NCI-H1436 treated with DMSO at 0.1 percent for 48 hours (cell line): ENCODE measurements at regions not wholly inside any gene's neighbourhood (a gene's known extent, or its start where the extent isn't known, plus 50 kb on each side); places are given as distances from the start of the nearest gene placed in this dataset.
A peak's percentile ranks its signal among the peaks of the same experiment; 100 is the strongest.

Experiments
- DNase-seq: peaks from one replicate; lab custom pipeline; 2025; lab: John Stamatoyannopoulos, UW

DNA sequence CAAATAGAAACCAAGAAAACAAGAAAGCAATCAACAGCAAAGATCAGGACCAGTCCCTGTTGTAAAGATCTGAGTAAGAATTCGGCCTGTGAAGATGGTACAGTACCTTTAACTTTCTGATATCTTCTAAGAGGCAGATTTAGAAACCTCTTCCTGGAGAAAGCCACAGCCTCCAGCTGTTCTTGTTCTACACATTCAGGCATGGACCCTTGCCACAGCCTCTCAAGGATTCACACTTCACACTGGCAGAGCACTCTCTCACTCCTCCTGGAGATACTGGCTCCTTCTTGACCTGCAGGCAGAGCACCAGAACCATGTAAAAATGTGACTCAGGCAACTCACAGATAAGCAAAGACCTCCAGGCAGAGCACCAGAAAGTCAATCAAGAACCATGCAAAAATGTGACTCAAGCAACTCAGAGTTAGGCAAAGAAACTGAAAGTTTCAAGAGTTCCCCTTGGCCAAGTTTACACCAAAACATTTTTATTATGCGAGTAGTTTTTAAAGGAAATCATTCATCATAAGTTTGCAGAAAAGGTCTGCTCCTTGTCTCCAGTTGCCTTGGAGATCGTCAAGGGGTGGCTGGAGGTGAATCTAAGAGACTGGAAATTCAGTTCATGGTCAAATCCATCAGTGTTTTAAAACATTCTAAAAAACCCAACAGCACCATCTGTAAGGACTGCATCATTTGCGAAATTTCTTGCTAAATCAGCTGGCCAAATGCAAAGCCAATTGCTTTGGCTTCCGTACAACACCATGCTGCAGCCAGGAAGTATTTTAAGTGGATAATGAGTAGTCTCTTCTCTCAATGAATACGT lies 119.3 kb upstream of the MDM1 start:
- DNase-seq, result peak; percentile 43

DNA sequence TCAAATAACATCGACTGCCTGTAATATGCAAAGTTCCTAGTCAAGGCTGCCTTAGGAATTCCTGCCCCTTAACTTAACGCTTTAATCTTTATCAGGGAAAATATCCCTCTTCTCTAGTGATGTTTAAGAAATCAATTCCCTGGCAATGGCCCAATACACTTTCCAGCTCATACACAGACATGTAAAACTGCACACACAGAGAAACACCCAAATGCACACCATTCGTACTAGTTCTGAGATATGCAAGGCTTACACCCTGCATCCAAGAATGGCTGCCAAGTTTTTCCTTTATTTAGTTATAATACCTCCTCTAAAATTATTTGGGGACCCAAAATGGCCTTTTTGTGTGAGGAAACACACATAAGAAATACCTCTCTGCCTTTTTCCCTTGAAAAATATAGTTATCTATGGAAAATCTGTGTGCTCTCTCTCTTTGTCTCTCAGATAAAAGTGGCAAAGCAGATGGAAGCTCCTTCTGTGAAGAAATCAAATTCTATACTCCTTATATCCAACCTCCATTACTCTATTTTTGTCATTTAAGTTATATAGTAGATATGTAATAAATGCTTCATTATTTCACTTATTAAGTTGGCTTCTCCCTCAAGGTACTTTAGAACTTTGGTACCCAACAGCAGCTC lies 120.0 kb upstream of the MDM1 start:
- DNase-seq, result no peak

- DNase-seq, result no peak
Measured at GRCh38 chr12:68453278-68453677, 121.1 kb upstream of the MDM1 start.

DNA sequence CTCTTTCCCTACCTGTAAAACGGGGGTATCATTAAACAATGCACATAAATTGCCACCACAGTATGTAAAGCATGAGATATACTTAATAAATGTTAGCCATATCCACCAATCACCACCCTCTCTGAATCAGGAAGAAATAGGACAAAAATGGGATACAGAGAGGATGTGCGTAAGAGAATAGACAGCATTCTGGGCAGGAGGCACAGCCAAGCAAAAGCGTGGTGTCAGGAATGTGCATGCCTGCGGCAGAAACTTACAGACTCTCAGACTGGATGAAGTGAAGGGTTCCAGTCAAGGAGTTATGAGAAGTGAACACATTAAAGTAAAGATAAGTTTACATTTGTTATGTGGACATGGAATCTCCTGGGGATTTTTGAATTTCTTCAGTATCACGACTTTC lies 121.7 kb upstream of the MDM1 start:
- DNase-seq, result no peak

GRCh38 chr12:68454892-68455291 lies 122.7 kb upstream of the MDM1 start:
- peak; percentile 23 for DNase-seq

DNA sequence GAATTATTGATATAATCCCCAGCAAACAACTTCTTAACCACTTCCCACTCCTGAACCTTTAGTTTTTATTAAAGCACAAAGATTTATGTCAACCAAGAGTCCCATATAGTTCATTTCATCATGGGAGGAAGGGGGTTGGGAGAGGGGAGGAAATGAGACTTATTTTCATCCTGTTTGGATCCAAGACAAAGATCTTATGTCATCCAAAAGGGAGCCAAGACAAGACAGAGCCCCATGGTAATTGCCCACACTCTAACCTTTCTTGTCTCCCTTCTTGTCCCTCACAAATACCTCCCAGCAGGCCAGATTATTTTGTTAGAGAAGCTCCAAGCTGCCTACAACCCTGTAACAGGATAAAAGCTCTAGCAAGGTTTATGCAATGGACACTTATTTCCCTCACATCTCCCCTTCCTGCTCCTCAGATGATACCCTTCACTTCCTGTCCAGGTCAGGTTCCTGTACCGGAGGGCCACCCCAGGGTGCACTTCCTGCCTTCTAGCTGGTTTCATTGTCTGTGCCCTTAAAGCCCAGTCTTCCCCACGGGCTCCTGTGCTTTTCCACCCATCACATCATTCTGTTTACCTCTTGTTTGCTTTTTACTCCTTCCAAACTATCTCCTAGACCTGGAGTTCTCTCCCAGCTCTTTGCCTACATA lies 123.7 kb upstream of the MDM1 start:
- DNase-seq, result no peak

DNA sequence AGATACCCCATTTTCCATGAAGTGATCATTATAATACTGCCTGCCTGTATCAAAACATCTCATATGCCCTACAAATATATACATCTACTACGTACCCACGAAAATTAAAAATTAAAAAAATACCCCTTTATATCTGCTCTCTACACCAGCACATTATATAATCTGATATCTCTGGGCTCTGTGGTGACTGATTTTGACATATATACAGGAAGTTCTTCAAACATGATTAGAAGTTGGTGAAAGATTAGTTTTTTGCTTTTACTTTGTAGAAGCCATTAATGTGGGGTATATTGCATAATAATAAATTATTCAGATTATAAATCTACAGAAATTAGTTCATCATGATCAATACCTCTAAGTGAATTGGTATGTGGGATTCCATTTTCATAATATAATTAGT lies 126.7 kb upstream of the MDM1 start:
- no peak for DNase-seq

- DNase-seq, result no peak
Measured at GRCh38 chr12:68460236-68460635, 128.1 kb upstream of the MDM1 start.

- no peak for DNase-seq
Measured at GRCh38 chr12:68461645-68462044, 129.5 kb upstream of the MDM1 start.

- no peak for DNase-seq
Measured at GRCh38 chr12:68462803-68463202, 130.6 kb upstream of the MDM1 start.

- DNase-seq, result no peak
Measured at GRCh38 chr12:68465227-68465626, 133.1 kb upstream of the MDM1 start.

DNA sequence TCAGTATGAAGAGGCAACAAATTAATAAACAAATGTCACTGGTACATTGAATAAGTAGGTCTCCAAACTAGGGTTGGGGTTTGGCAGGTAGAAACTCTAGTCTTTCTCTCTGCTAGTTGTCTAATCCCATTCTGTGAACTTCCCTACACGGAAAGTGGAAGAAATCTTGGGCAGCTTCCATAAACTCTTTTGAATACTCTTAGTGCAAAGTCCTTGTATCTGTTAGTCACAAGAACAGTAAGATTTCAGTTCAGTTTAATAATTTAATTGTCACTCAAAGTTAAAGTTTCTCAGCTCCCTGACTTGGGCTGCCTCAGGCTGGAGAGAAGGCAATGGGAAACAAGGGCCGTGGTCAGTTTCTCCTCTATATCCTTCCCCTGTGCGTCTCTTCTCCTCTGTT lies 135.4 kb upstream of the MDM1 start:
- no peak for DNase-seq

DNA sequence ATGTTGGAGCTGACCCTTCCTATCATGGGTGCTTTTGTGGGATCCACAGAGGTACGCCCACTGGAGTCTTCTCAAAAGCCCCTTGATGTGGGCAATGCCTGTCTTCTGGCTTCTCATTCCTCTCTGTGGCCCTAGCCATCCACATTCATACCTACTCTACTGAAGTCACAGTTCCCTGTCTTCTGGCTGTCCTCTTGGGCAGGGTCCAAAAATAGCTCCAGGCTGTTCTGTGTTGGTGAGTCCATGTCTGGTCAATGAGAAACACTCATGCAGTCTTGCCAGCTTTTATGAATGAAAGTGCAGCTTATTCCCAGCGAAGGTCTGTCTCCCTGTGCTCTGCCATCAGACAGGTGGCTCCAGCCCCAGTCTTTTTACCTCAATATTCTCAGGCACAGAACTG lies 135.9 kb upstream of the MDM1 start:
- DNase-seq, result no peak

DNA sequence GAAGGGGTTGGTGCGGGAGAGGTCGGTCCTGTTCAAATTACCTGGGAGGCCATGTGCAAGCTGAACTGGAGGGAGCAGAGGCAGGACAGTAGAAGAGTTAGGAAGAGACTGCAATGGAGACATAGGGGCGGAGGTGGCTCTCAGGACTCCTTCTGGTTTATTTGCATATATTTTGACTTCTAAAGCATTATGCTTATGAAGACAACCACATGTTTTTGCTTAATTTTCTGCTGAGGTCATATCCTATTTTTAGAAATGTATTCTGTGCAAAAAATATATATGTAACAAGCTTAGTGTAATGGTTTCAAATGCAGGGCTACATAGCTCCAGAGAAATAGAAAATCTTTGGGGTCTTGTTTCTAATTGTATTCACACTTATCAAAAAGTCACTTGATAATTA lies 137.0 kb upstream of the MDM1 start:
- no peak for DNase-seq

DNA sequence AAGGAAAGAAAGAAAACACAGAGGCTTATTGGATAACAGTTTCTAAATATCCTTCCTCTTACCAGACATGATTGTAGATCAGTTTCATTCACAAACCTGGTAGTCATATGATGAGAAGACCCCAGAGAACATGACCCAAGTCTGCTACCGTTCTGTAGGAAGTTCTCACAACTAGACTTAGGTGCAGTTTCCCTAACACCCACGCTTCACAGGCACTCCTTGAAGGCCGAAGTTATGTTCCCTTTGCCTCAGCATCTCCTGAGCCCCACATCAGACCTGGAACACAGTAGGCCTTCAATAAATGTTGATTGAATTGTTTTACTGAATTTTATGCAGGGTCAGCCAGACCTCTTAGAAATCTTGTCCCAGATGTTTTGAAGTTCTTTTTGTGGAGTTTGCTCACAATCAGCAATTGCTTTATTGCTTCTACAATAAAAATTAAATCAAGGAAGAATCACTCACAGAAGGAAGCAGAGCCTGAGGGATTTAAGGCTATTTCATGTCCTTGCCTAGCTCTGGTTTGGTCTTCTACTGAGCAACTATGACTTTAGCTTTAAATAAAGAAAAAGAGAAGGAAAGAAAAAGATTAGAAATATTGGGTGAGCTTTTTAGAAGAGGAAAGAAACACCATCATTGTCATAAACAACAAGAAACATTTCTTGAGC lies 138.6 kb upstream of the MDM1 start:
- DNase-seq, result no peak

DNA sequence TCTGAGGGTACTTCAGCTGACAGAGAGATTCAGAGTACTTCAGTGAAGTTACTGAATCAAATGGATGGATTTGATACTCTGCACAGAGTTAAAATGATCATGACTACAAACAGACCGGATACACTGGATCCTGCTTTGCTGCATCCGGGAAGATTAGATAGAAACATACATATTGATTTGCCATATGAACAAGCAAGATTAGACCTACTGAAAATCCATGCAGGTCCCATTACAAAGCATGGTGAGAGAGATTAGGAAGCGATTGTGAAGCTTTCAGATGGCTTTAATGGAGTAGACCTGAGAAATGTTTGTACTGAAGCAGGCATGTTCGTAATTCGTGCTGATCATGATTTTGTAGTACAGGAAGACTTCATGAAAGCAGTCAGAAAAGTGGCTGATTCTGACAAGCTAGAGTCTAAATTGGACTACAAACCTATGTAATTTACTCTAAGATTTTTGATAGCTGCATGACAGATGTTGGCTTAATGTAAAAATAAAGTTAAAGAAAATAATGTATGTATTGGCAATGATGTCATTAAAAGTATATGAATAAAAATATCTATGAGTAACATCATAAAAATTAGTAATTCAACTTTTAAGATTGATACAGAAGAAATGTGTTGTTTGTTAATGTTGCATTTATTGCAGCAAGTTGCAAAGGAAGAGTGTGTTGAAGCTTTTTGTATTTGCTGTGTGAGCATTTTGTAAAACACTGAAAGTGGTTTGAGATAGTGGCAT lies 136.1 kb upstream of the RAP1B start:
- no peak for DNase-seq

GRCh38 chr12:68476794-68477193 lies 133.9 kb upstream of the RAP1B start:
- DNase-seq, result no peak

DNA sequence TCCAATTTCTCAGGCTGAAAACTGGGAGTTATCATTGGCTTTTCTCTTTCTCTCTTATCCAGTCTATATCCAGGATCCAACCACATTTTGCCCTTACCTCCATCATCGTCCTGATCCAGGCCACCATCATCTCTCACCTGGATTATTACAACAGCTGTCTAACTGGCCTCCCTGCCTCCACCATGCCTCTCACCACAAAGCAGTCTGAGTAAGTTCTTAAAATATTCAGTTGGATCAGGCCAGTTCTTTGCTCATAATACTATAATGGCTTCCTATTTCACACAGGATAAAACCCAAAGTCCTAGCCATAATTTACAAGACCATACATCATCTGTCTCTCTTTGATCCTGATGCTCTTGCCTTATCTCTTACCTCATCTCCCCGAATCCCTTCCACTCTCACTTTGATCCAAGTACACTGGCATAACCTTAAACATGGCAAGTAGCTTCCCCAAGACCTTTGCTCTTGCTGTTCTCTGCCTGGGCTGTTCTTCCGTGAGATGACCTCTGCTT lies 133.4 kb upstream of the RAP1B start:
- no peak for DNase-seq

DNA sequence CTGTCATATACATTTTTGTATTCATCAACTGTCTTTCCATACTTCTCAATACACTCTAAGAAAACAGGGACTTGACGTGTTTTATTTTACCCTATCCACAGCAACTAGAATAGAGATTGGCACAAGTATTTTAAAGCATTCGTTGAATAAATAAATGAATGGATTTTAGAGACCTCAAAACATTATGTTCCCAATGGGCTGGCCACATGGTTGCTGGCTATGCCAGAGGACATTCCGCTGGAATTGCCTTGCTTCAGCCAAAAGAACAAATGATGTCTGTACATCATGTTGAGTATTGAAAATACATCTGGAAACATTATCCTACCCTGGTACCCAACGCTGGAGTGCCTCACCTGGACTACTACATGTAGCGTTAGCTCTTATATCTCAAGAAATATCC lies 132.8 kb upstream of the RAP1B start:
- DNase-seq, result no peak

DNA sequence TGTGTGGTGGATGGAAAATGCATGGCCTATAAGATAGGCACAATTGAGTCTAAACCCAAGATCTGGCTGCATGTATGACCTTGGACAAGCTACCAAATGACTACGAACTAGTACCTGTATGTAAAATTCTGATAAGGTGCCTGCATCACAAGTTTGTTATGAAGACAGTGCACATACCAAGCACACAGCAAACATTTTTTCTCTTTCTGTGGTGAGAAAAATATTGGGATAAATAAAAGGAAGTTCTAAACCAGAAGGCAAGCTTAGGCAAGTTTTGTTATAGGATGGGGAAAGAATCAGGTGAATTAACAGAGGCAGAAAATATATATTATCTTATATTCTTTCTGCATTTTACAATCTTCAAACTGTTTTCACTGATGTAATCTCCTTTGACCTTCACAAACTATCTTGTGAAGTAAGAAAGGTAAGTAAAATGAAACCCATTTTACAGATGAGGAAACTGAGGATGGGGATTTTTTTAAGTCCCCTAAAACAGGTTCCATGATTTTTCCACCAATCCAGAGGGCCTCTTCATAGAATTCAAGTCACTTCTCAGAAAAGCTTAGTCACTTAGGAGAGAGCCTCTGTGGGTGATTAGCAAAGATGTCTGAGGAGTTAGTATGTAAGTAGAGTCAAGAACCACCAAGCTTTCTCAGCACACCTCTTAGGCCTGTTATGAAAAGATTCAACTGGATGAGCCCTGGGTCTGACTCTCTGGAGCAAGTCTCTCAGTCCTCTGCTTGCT lies 132.0 kb upstream of the RAP1B start:
- DNase-seq, result no peak

DNA sequence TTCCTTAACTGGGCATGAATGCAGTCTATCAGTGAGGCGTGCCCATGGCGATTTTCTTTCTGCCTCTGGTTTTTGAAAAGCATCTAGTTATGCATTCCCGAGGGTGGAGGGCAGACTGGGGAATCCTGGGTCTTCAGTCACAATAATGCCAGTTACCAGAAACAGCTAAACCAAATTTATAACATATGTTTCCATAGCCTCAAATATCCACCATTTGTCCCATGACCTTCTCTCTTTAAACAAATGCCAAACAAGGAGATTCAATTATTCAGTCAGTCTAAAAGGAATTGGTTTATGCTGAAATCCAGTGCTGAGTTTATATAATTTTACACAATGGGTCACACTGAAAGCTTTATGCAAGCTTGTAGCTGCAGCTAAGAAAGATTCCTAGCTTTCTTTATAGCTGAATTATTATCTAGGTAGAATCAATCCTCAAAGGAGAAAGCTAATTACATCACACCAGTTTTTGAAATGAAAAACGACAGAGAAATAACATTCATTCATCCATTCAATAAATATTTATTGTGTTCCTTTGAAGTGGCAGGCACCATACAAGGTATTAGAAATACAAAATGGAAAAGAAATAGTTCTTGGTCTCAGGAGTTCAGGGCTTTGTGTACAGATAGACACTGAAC lies 131.3 kb upstream of the RAP1B start:
- DNase-seq, result no peak
